A549 (cell line): ENCODE measurements at regions not wholly inside any gene's neighbourhood (a gene's known extent, or its start where the extent isn't known, plus 50 kb on each side); places are given as distances from the start of the nearest gene placed in this dataset.

ENCODE experiments used
- ATAC-seq, 2 experiments: fragments of 200-7000 bp in 1 of 2; fragments of >200 bp in 1 of 2; cut with Nextera tagmentation in 1 of 2; cut with Tn5 transposase in 1 of 2; 3 replicates each; pipeline versions ENCODE4 v1.8.0 to v1.9.1; 2018 to 2020; ENCODE audit warnings: mild to moderate bottlenecking in 1 of 2, moderate library complexity in 1 of 2
- CTCF ChIA-PET: fragments of 300-600 bp; sonication (Branson Sonifier 250); formaldehyde crosslinking; extraction: SDS; loops from one replicate; lab custom pipeline; 2021; ENCODE audit warnings: antibody characterized with exemption, inconsistent platforms; lab: Yijun Ruan, JAX
- POLR2A ChIA-PET: fragments of 350-600 bp; formaldehyde crosslinking; extraction: SDS; loops from one replicate; lab custom pipeline; 2021; ENCODE audit warnings: antibody characterized with exemption, inconsistent platforms; lab: Yijun Ruan, JAX
- DNase-seq, 2 experiments: peaks; one replicate each; pipeline versions ENCODE4 v3.0.0 to v3.0.0-alpha.2; 2011 to 2016; ENCODE audit warnings: low read depth in 1 of 2, low spot score in 1 of 2
- FAIRE-seq: peaks from 2 replicates; lab custom pipeline; 2011; peaks lifted over from hg19 to GRCh38; lab: Jason Lieb, UNC
- H3K27ac ChIP-seq, 2 experiments: fragments of >200 bp; sonication (Bioruptor Twin); formaldehyde crosslinking; 3 replicates each; pipeline ENCODE4 v1.5.1; 2016 to 2017
- H3K4me1 ChIP-seq: fragments of >200 bp; sonication (Bioruptor Twin); formaldehyde crosslinking; 3 replicates; pipeline ENCODE4 v1.6.1; 2016
- H3K4me2 ChIP-seq: fragments of >200 bp; sonication (Bioruptor Twin); formaldehyde crosslinking; 3 replicates; pipeline ENCODE4 v1.6.1; 2016
- H3K4me3 ChIP-seq: fragments of >200 bp; sonication (Bioruptor Twin); formaldehyde crosslinking; 3 replicates; pipeline ENCODE4 v1.5.1; 2016
- H3K9me3 ChIP-seq: fragments of >200 bp; sonication (Bioruptor Twin); formaldehyde crosslinking; 3 replicates; pipeline ENCODE4 v1.6.1; 2016
- CBX8 ChIP-seq: fragments of 200-600 bp; sonication (generic); IDR thresholded peaks from 2 replicates; pipeline ENCODE4 v1.6.1; 2016
- E2F6 ChIP-seq: IDR thresholded peaks from 2 replicates; pipeline ENCODE4 v1.6.1; 2012; ENCODE audit warnings: low read depth, borderline replicate concordance
- EHF ChIP-seq: fragments of 250-450 bp; sonication (Bioruptor Pico); IDR thresholded peaks from 2 replicates; pipeline ENCODE4 v1.5.0; 2020; ENCODE audit warnings: mild to moderate bottlenecking
- FOSB ChIP-seq: fragments of 250-450 bp; sonication (Bioruptor Pico); IDR thresholded peaks from 2 replicates; pipeline ENCODE4 v1.5.0; 2020; ENCODE audit warnings: mild to moderate bottlenecking, moderate library complexity
- FOSL2 ChIP-seq, 2 experiments: fragments of 450-650 bp in 1 of 2; fragments of >200 bp in 1 of 2; sonication (Bioruptor Twin) in 1 of 2; formaldehyde crosslinking; IDR thresholded peaks; 2 replicates each; pipeline versions ENCODE4 v1.5.0 to v1.6.1; 2016 to 2020; ENCODE audit warnings: mild to moderate bottlenecking in 1 of 2, moderate library complexity in 1 of 2
- FOXS1 ChIP-seq: fragments of 250-450 bp; sonication (Bioruptor Pico); IDR thresholded peaks from 2 replicates; pipeline ENCODE4 v1.5.0; 2020; ENCODE audit warnings: mild to moderate bottlenecking, moderate library complexity
- HDAC2 ChIP-seq: fragments of 200-600 bp; sonication (generic); IDR thresholded peaks from 2 replicates; pipeline ENCODE4 v1.6.1; 2016
- JUNB ChIP-seq: fragments of >200 bp; sonication (Bioruptor Twin); formaldehyde crosslinking; IDR thresholded peaks from 2 replicates; pipeline ENCODE4 v1.6.1; 2016
- KDM1A ChIP-seq: fragments of 200-600 bp; sonication (generic); IDR thresholded peaks from 2 replicates; pipeline ENCODE4 v1.6.1; 2016; ENCODE audit warnings: low read depth, mild to moderate bottlenecking
- MAX ChIP-seq: IDR thresholded peaks from 2 replicates; pipeline ENCODE4 v1.6.1; 2012
- NR3C1 ChIP-seq: fragments of >200 bp; sonication (Bioruptor Twin); formaldehyde crosslinking; IDR thresholded peaks from 3 replicates; pipeline ENCODE4 v1.6.1; 2017
- PHF8 ChIP-seq: fragments of 200-600 bp; sonication (generic); IDR thresholded peaks from 2 replicates; pipeline ENCODE4 v1.6.1; 2016; ENCODE audit warnings: low read depth, mild to moderate bottlenecking, antibody characterized with exemption, moderate library complexity, borderline replicate concordance
- SMC3 ChIP-seq: fragments of >200 bp; sonication (Bioruptor Twin); formaldehyde crosslinking; IDR thresholded peaks from 3 replicates; pipeline ENCODE4 v1.6.1; 2018; ENCODE audit warnings: inconsistent platforms
- ZFP36 ChIP-seq: fragments of 450-650 bp; IDR thresholded peaks from 2 replicates; pipeline ENCODE4 v1.6.1; 2014; ENCODE audit warnings: borderline replicate concordance; ENCODE audit not compliant: partially characterized antibody
- WGBS: methylation state at CpG from one replicate; pipeline ENCODE4 v1.1.6; 2017; ENCODE audit errors: missing lambda C conversion rate; 5-methylcytosine and 5-hydroxymethylcytosine counted together
- TF ChIP-seq, protein P1 (sequence below): fragments of >200 bp; sonication (Bioruptor Twin); formaldehyde crosslinking; IDR thresholded peaks from 3 replicates; pipeline ENCODE4 v1.5.1; 2016
- TF ChIP-seq, protein P2 (sequence below): fragments of 250-450 bp; sonication (Bioruptor Pico); IDR thresholded peaks from 2 replicates; pipeline ENCODE4 v1.5.0; 2020; ENCODE audit warnings: low read depth, mild to moderate bottlenecking, moderate library complexity
- TF ChIP-seq, protein P3 (sequence below): fragments of 150-350 bp; IDR thresholded peaks from 2 replicates; pipeline ENCODE4 v1.6.1; 2014; ENCODE audit warnings: low read depth, mild to moderate bottlenecking, low read length

DNA sequence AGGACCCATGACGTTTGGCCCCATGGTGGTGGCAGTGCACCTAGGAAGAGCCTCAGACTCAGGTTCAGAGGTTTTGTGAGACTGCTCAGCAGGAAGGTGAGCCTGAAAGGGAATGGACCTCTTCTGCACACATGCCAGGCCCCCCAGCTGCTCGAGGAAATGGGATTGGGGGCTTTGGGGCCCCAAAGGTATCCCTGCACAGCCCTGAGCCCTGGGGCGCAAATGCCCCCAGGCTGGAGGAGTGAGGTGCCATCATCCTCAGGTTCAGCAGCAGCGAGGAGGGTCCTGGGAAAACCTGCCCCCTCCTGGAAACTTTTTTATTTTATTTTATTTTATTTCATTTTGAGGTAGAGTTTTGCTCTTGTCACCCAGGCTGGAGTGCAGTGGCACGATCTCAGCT is 171.8 kb upstream of the MVB12B start (continued):
- TF ChIP-seq, protein P1, sequence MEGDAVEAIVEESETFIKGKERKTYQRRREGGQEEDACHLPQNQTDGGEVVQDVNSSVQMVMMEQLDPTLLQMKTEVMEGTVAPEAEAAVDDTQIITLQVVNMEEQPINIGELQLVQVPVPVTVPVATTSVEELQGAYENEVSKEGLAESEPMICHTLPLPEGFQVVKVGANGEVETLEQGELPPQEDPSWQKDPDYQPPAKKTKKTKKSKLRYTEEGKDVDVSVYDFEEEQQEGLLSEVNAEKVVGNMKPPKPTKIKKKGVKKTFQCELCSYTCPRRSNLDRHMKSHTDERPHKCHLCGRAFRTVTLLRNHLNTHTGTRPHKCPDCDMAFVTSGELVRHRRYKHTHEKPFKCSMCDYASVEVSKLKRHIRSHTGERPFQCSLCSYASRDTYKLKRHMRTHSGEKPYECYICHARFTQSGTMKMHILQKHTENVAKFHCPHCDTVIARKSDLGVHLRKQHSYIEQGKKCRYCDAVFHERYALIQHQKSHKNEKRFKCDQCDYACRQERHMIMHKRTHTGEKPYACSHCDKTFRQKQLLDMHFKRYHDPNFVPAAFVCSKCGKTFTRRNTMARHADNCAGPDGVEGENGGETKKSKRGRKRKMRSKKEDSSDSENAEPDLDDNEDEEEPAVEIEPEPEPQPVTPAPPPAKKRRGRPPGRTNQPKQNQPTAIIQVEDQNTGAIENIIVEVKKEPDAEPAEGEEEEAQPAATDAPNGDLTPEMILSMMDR = no peak
- TF ChIP-seq MAX (no peak), CBX8 (no peak), PHF8 (no peak), EHF (CRISPR knock-in tag) (no peak), FOSB (no peak), ZFP36 (no peak)
- TF ChIP-seq, protein P2, sequence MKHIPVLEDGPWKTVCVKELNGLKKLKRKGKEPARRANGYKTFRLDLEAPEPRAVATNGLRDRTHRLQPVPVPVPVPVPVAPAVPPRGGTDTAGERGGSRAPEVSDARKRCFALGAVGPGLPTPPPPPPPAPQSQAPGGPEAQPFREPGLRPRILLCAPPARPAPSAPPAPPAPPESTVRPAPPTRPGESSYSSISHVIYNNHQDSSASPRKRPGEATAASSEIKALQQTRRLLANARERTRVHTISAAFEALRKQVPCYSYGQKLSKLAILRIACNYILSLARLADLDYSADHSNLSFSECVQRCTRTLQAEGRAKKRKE = no peak

GRCh38 chr9:126155756-126156664 is 170.6 kb upstream of the MVB12B start:
- FAIRE-seq (no peak), DNase-seq (no peak), ATAC-seq (no peak)
- Histone ChIP-seq H3K9me3 (no peaks in the 10 kb centered on the region), H3K27ac (no peak overlapping the region), H3K4me1 (peaks cover 5% of the 10 kb centered on the region; the same call in 1 of the 3 replicates), H3K4me3 (no peak overlapping the region), H3K4me2 (no peak overlapping the region)
- no peak for TF ChIP-seq JUNB
- TF ChIP-seq, protein P1 = no peak
- no peak for TF ChIP-seq HDAC2
- no peak for TF ChIP-seq SMC3
- no peak for TF ChIP-seq NR3C1
- no peak for TF ChIP-seq E2F6
- TF ChIP-seq FOSL2 (IDR thresholded peaks at IDR 0.05) = no peak
- TF ChIP-seq FOSL2 (CRISPR knock-in tag; IDR thresholded peaks at IDR 0.05) = no peak
- TF ChIP-seq KDM1A = no peak
- TF ChIP-seq, protein P3, sequence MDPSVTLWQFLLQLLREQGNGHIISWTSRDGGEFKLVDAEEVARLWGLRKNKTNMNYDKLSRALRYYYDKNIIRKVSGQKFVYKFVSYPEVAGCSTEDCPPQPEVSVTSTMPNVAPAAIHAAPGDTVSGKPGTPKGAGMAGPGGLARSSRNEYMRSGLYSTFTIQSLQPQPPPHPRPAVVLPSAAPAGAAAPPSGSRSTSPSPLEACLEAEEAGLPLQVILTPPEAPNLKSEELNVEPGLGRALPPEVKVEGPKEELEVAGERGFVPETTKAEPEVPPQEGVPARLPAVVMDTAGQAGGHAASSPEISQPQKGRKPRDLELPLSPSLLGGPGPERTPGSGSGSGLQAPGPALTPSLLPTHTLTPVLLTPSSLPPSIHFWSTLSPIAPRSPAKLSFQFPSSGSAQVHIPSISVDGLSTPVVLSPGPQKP = no peak
- no peak for TF ChIP-seq FOXS1 (CRISPR knock-in tag)
- WGBS = 59% methylated on average over 16 of the region's 19 CpGs
- ChIA-PET POLR2A (no interaction called here), CTCF (no interaction called here)
